Smooth muscle cell of the brain vasculature (primary cell): ENCODE measurements at regions not wholly inside any gene's neighbourhood (a gene's known extent, or its start where the extent isn't known, plus 50 kb on each side); places are given as distances from the start of the nearest gene placed in this dataset.

Experiments used
- DNase-seq: peaks from one replicate; pipeline ENCODE4 v3.0.0-alpha.2; 2012; ENCODE audit warnings: low read depth, low spot score

- DNase-seq: no peak
These were observed 507.9 kb downstream of the RPS24 start for GRCh38 chr10:78541481-78542140.

GRCh38 chr10:78542141-78542489, 508.5 kb downstream of the RPS24 start:
- no peak for DNase-seq

- DNase-seq: no peak
These were observed 508.9 kb downstream of the RPS24 start for GRCh38 chr10:78542521-78542920.

- no peak for DNase-seq
These were observed 509.5 kb downstream of the RPS24 start for GRCh38 chr10:78543031-78543748.

- no peak for DNase-seq
These were observed 510.2 kb downstream of the RPS24 start for GRCh38 chr10:78543749-78544362.

GRCh38 chr10:78544423-78545090, 510.9 kb downstream of the RPS24 start:
- no peak for DNase-seq

- DNase-seq: no peak
These were observed 512.1 kb downstream of the RPS24 start for GRCh38 chr10:78545756-78546155.

- DNase-seq: no peak
These were observed 513.7 kb downstream of the RPS24 start for GRCh38 chr10:78547397-78547796.

- no peak for DNase-seq
These were observed 514.2 kb downstream of the RPS24 start for GRCh38 chr10:78547905-78548304.

- no peak for DNase-seq
These were observed 514.7 kb downstream of the RPS24 start for GRCh38 chr10:78548369-78548768.

- DNase-seq: no peak
These were observed 515.7 kb downstream of the RPS24 start for GRCh38 chr10:78549140-78549935.

- no peak for DNase-seq
These were observed 516.4 kb downstream of the RPS24 start for GRCh38 chr10:78550090-78550489.

- no peak for DNase-seq
These were observed 517.1 kb downstream of the RPS24 start for GRCh38 chr10:78550716-78551115.

GRCh38 chr10:78551184-78552005, 517.4 kb upstream of the ZMIZ1 start:
- DNase-seq: no peak

- DNase-seq: peak; percentile 20
These were observed 516.4 kb upstream of the ZMIZ1 start for GRCh38 chr10:78552261-78552811.

- no peak for DNase-seq
These were observed 515.0 kb upstream of the ZMIZ1 start for GRCh38 chr10:78553792-78554191.

GRCh38 chr10:78555128-78555527, 513.6 kb upstream of the ZMIZ1 start:
- DNase-seq: no peak

GRCh38 chr10:78556705-78557432, 511.9 kb upstream of the ZMIZ1 start:
- DNase-seq: no peak

GRCh38 chr10:78557433-78557925, 511.3 kb upstream of the ZMIZ1 start:
- no peak for DNase-seq
